GM12878 (cell line): ENCODE measurements at regions not wholly inside any gene's neighbourhood (a gene's known extent, or its start where the extent isn't known, plus 50 kb on each side); places are given as distances from the start of the nearest gene placed in this dataset.

Experiments used
- ATAC-seq: fragments of 200-7000 bp; cut with Tn5 transposase; 3 replicates; pipeline ENCODE4 v1.9.1; 2020; ENCODE audit warnings: mild to moderate bottlenecking, moderate library complexity
- BruUV-seq: library from RNA; stranded (reverse); fragments of 400-500 nt; replicated peaks from 2 replicates; lab custom pipeline; 2021; lab: Mats Ljungman, UMichigan
- CTCF ChIA-PET: fragments of 300-600 bp; sonication (Branson Sonifier 250); formaldehyde crosslinking; extraction: SDS; loops from one replicate; lab custom pipeline; 2021; ENCODE audit warnings: inconsistent platforms; lab: Yijun Ruan, JAX
- POLR2A ChIA-PET: fragments of 350-600 bp; formaldehyde crosslinking; extraction: SDS; loops from one replicate; lab custom pipeline; 2021; ENCODE audit warnings: inconsistent platforms; lab: Charles Lee
- RAD21 ChIA-PET: fragments of 300-600 bp; sonication (Branson Sonifier 250); formaldehyde crosslinking; loops from one replicate; lab custom pipeline; 2023; ENCODE audit warnings: antibody characterized with exemption; ENCODE audit not compliant: unreplicated experiment; lab: Charles Lee
- SMC1A ChIA-PET: fragments of 300-600 bp; sonication (Branson Sonifier 250); formaldehyde crosslinking; loops from one replicate; lab custom pipeline; 2023; ENCODE audit not compliant: unreplicated experiment, uncharacterized antibody; lab: Charles Lee
- DNase-seq: peaks from one replicate; pipeline ENCODE4 v3.0.0-alpha.2; 2011; ENCODE audit warnings: low read depth, low spot score
- FAIRE-seq: peaks from 3 replicates; lab custom pipeline; 2011; peaks lifted over from hg19 to GRCh38; lab: Jason Lieb, UNC
- H2AFZ ChIP-seq: 2 replicates; pipeline ENCODE4 v1.6.0; 2011; ENCODE audit warnings: low read depth, low read length, control low read depth; ENCODE audit not compliant: control insufficient read depth
- H3K27ac ChIP-seq: 2 replicates; pipeline ENCODE4 v1.5.1; 2011; ENCODE audit warnings: control low read depth; ENCODE audit not compliant: control insufficient read depth, insufficient read depth
- H3K27me3 ChIP-seq, 2 experiments: replicated peaks in 1 of 2; 2 replicates each; pipeline versions ENCODE4 v1.6.0 to v1.6.1; 2011; ENCODE audit warnings: low read length in 1 of 2; ENCODE audit not compliant: control insufficient read depth in 2 of 2, insufficient read depth in 2 of 2
- H3K36me3 ChIP-seq, 2 experiments: 2 replicates each; pipeline ENCODE4 v1.5.1; 2011; ENCODE audit warnings: low read length in 1 of 2; ENCODE audit not compliant: control insufficient read depth in 2 of 2, insufficient read depth in 2 of 2
- H3K4me1 ChIP-seq: 2 replicates; pipeline ENCODE4 v1.6.1; 2011; ENCODE audit warnings: mild to moderate bottlenecking, low read length, moderate library complexity, mixed read lengths; ENCODE audit not compliant: control insufficient read depth, insufficient read depth
- H3K4me2 ChIP-seq: 2 replicates; pipeline ENCODE4 v1.6.0; 2011; ENCODE audit warnings: control low read depth; ENCODE audit not compliant: control insufficient read depth, insufficient read depth
- H3K4me3 ChIP-seq: fragments of 200-600 bp; sonication (generic); 2 replicates; pipeline ENCODE4 v1.5.1; 2016
- H3K79me2 ChIP-seq: 2 replicates; pipeline ENCODE4 v1.6.0; 2011; ENCODE audit warnings: low read length; ENCODE audit not compliant: control insufficient read depth, insufficient read depth
- H3K9ac ChIP-seq: 2 replicates; pipeline ENCODE4 v1.8.0; 2011; ENCODE audit warnings: low read length, control low read depth, mixed read lengths; ENCODE audit not compliant: control insufficient read depth, insufficient read depth
- H3K9me3 ChIP-seq: replicated peaks from 3 replicates; pipeline ENCODE4 v1.5.1; 2011; ENCODE audit warnings: mild to moderate bottlenecking, low read length; ENCODE audit not compliant: control insufficient read depth, insufficient read depth
- H4K20me1 ChIP-seq: 2 replicates; pipeline ENCODE4 v1.6.0; 2011; ENCODE audit not compliant: control insufficient read depth, insufficient read depth
- CHD1 ChIP-seq: IDR thresholded peaks from 2 replicates; pipeline ENCODE4 v1.6.1; 2012; ENCODE audit warnings: low read depth, low read length, improper control_type of control experiment
- CREB1 ChIP-seq: IDR thresholded peaks from 2 replicates; pipeline ENCODE4 v1.6.1; 2012; ENCODE audit warnings: low read depth, mild to moderate bottlenecking, inconsistent platforms
- IKZF1 ChIP-seq: fragments of 450-650 bp; conservative IDR thresholded peaks from 2 replicates; pipeline ENCODE4 v1.6.1; 2017; ENCODE audit warnings: antibody characterized with exemption, mild to moderate bottlenecking
- IKZF2 ChIP-seq, 2 experiments: fragments of 450-650 bp; IDR thresholded peaks; 2 replicates each; pipeline ENCODE4 v1.6.1; 2017; ENCODE audit warnings: mild to moderate bottlenecking in 2 of 2, moderate library complexity in 2 of 2
- LARP7 ChIP-seq: fragments of 450-650 bp; IDR thresholded peaks from 2 replicates; pipeline ENCODE4 v1.6.1; 2017; ENCODE audit warnings: mild to moderate bottlenecking
- NFIC ChIP-seq: IDR thresholded peaks from 2 replicates; pipeline ENCODE4 v1.6.1; 2012; ENCODE audit warnings: low read depth, mild to moderate bottlenecking, inconsistent platforms, low read length, moderate library complexity
- NR2C1 ChIP-seq: fragments of 450-650 bp; IDR thresholded peaks from 2 replicates; pipeline ENCODE4 v1.6.1; 2017; ENCODE audit warnings: antibody characterized with exemption, mild to moderate bottlenecking, moderate library complexity
- TBL1XR1 ChIP-seq: IDR thresholded peaks from 2 replicates; pipeline ENCODE4 v1.6.1; 2012; ENCODE audit warnings: low read depth, low read length, improper control_type of control experiment
- WGBS: methylation state at CpG from one replicate; pipeline ENCODE4 v1.1.6; 2016; ENCODE audit warnings: low lambda C conversion rate; ENCODE audit not compliant: insufficient replicate concordance, insufficient coverage; ENCODE audit errors: missing lambda C conversion rate; 5-methylcytosine and 5-hydroxymethylcytosine counted together
- in situ Hi-C: fragments of 300-500 bp; cut with MboI; formaldehyde crosslinking; loops from 9 replicates; pipeline ENCODE4 v1.14.3; 2018; ENCODE audit warnings: mixed read lengths
- intact Hi-C: fragments of 100-400 bp; cut with micrococcal nuclease; formaldehyde crosslinking; loops from one replicate; pipeline ENCODE4 v1.14.2; 2022; ENCODE audit not compliant: unreplicated experiment
- TF ChIP-seq, protein P1 (sequence below): fragments of 450-650 bp; formaldehyde crosslinking; IDR thresholded peaks from 2 replicates; pipeline ENCODE4 v1.4.0; 2020; ENCODE audit warnings: mild to moderate bottlenecking, moderate library complexity
- TF ChIP-seq, protein P2 (sequence below): fragments of 450-650 bp; IDR thresholded peaks from 2 replicates; pipeline ENCODE4 v1.6.1; 2017; ENCODE audit warnings: low read depth, mild to moderate bottlenecking, moderate library complexity

- SMC1A ChIA-PET = no interaction called here
- H3K4me3 ChIP-seq = no peak overlapping the region
- CTCF ChIA-PET = no interaction called here
- no peak for DNase-seq
- H4K20me1 ChIP-seq = no peaks in the 10 kb centered on the region
- TF ChIP-seq NR2C1 = no peak
- no peak for TF ChIP-seq NFIC
- TF ChIP-seq, protein P1, sequence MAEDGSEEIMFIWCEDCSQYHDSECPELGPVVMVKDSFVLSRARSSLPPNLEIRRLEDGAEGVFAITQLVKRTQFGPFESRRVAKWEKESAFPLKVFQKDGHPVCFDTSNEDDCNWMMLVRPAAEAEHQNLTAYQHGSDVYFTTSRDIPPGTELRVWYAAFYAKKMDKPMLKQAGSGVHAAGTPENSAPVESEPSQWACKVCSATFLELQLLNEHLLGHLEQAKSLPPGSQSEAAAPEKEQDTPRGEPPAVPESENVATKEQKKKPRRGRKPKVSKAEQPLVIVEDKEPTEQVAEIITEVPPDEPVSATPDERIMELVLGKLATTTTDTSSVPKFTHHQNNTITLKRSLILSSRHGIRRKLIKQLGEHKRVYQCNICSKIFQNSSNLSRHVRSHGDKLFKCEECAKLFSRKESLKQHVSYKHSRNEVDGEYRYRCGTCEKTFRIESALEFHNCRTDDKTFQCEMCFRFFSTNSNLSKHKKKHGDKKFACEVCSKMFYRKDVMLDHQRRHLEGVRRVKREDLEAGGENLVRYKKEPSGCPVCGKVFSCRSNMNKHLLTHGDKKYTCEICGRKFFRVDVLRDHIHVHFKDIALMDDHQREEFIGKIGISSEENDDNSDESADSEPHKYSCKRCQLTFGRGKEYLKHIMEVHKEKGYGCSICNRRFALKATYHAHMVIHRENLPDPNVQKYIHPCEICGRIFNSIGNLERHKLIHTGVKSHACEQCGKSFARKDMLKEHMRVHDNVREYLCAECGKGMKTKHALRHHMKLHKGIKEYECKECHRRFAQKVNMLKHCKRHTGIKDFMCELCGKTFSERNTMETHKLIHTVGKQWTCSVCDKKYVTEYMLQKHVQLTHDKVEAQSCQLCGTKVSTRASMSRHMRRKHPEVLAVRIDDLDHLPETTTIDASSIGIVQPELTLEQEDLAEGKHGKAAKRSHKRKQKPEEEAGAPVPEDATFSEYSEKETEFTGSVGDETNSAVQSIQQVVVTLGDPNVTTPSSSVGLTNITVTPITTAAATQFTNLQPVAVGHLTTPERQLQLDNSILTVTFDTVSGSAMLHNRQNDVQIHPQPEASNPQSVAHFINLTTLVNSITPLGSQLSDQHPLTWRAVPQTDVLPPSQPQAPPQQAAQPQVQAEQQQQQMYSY (CRISPR knock-in tag) = no peak
- no peak for TF ChIP-seq LARP7
- no peak for TF ChIP-seq TBL1XR1
- TF ChIP-seq CREB1 = no peak
- TF ChIP-seq, protein P2, sequence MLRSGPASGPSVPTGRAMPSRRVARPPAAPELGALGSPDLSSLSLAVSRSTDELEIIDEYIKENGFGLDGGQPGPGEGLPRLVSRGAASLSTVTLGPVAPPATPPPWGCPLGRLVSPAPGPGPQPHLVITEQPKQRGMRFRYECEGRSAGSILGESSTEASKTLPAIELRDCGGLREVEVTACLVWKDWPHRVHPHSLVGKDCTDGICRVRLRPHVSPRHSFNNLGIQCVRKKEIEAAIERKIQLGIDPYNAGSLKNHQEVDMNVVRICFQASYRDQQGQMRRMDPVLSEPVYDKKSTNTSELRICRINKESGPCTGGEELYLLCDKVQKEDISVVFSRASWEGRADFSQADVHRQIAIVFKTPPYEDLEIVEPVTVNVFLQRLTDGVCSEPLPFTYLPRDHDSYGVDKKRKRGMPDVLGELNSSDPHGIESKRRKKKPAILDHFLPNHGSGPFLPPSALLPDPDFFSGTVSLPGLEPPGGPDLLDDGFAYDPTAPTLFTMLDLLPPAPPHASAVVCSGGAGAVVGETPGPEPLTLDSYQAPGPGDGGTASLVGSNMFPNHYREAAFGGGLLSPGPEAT = no peak
- no peak for TF ChIP-seq IKZF2 (IDR thresholded peaks at IDR 0.05)
- TF ChIP-seq CHD1 = no peak
- no peak for TF ChIP-seq IKZF1
- TF ChIP-seq, all 136 proteins: peak for 0
- POLR2A ChIA-PET = no interaction called here
- in situ Hi-C loops (no loop called here), intact Hi-C loops (no loop called here)
- H2AFZ ChIP-seq = no peak overlapping the region
- no peaks in the 10 kb centered on the region for H3K27me3 ChIP-seq
- no peaks in the 10 kb centered on the region for H3K9me3 ChIP-seq
- no peaks in the 10 kb centered on the region for H3K79me2 ChIP-seq
- H3K27ac ChIP-seq = no peak overlapping the region
- H3K4me1 ChIP-seq = no peaks in the 10 kb centered on the region
- no peak for FAIRE-seq
- H3K9ac ChIP-seq = no peak overlapping the region
- no peak overlapping the region for H3K4me2 ChIP-seq
- H3K36me3 ChIP-seq = no peaks in the 10 kb centered on the region
- ATAC-seq = no peak
- 28% methylated on average over 3 of the region's 3 CpGs for WGBS
- RAD21 ChIA-PET = no interaction called here
- BruUV-seq = no TSS peak
Observed at GRCh38 chr2:160568856-160569255, 75.2 kb upstream of the RBMS1 start.
